Right atrium auricular region (tissue), 2 donors: ENCODE measurements at regions not wholly inside any gene's neighbourhood (a gene's known extent, or its start where the extent isn't known, plus 50 kb on each side); places are given as distances from the start of the nearest gene placed in this dataset.

Experiments
- DNase-seq: peaks from one replicate; pipeline ENCODE4 v3.0.0-alpha.2; 2019; ENCODE audit warnings: low spot score
- H3K27ac ChIP-seq, 2 donors: fragments of 200-600 bp; sonication (generic); 1 replicate in 1 of 2; 2 replicates in 1 of 2; pipeline ENCODE4 v1.5.1; 2016 to 2019
- H3K27me3 ChIP-seq, 2 donors: fragments of 200-600 bp; sonication (generic); one replicate each; pipeline versions ENCODE4 v1.5.1 to v1.6.0; 2017 to 2019
- H3K36me3 ChIP-seq: fragments of 200-600 bp; sonication (generic); one replicate; pipeline ENCODE4 v1.5.1; 2016
- H3K4me1 ChIP-seq, 2 donors: fragments of 200-600 bp; sonication (generic); one replicate each; pipeline versions ENCODE4 v1.5.1 to v1.6.0; 2017 to 2019
- H3K4me3 ChIP-seq, 2 donors: fragments of 200-600 bp; sonication (generic); 1 replicate in 1 of 2; 2 replicates in 1 of 2; pipeline ENCODE4 v1.5.1; 2017 to 2019; ENCODE audit warnings: mild to moderate bottlenecking in 1 of 2, moderate library complexity in 1 of 2
- H3K9me3 ChIP-seq, 2 donors: fragments of 200-600 bp; sonication (generic); one replicate each; pipeline ENCODE4 v1.5.1; 2019
- CTCF ChIP-seq, 2 donors: fragments of 200-600 bp; sonication (generic); IDR thresholded peaks; one replicate each; pipeline ENCODE4 v1.5.1; 2019; ENCODE audit warnings: antibody characterized with exemption in 2 of 2

- Histone ChIP-seq H3K4me3 (no peak overlapping the region), H3K27me3 (no peaks in the 10 kb centered on the region), H3K4me1 (no peaks in the 10 kb centered on the region), H3K9me3 (no peaks in the 10 kb centered on the region), H3K27ac (no peak overlapping the region), H3K36me3 (no peaks in the 10 kb centered on the region)
- DNase-seq = no peak
- TF ChIP-seq CTCF (IDR thresholded peaks at IDR 0.05) = no peak
Observed at GRCh38 chr1:187763465-187763864, 934.7 kb downstream of the PLA2G4A start.

GRCh38 chr1:187763976-187764375 is 935.2 kb downstream of the PLA2G4A start:
- Histone ChIP-seq H3K4me1 (no peaks in the 10 kb centered on the region), H3K27ac (no peak overlapping the region), H3K27me3 (no peaks in the 10 kb centered on the region), H3K36me3 (no peaks in the 10 kb centered on the region), H3K4me3 (no peak overlapping the region), H3K9me3 (no peaks in the 10 kb centered on the region)
- DNase-seq = no peak
- TF ChIP-seq CTCF (IDR thresholded peaks at IDR 0.05) = no peak

- no peaks in the 10 kb centered on the region for H3K9me3 ChIP-seq
- no peaks in the 10 kb centered on the region for H3K4me1 ChIP-seq
- H3K4me3 ChIP-seq = no peak overlapping the region
- TF ChIP-seq CTCF (IDR thresholded peaks at IDR 0.05) = no peak
- H3K36me3 ChIP-seq = no peaks in the 10 kb centered on the region
- DNase-seq = no peak
- no peaks in the 10 kb centered on the region for H3K27me3 ChIP-seq
- H3K27ac ChIP-seq = no peak overlapping the region
Observed at GRCh38 chr1:187771396-187771795, 942.6 kb downstream of the PLA2G4A start.

GRCh38 chr1:187773168-187773567 is 944.4 kb downstream of the PLA2G4A start:
- H3K27ac ChIP-seq = no peak overlapping the region
- no peaks in the 10 kb centered on the region for H3K4me1 ChIP-seq
- no peak for DNase-seq
- no peaks in the 10 kb centered on the region for H3K27me3 ChIP-seq
- H3K9me3 ChIP-seq = no peaks in the 10 kb centered on the region
- TF ChIP-seq CTCF (IDR thresholded peaks at IDR 0.05) = no peak
- H3K36me3 ChIP-seq = no peaks in the 10 kb centered on the region
- H3K4me3 ChIP-seq = no peak overlapping the region

- Histone ChIP-seq H3K9me3 (no peaks in the 10 kb centered on the region), H3K4me1 (no peaks in the 10 kb centered on the region), H3K27ac (no peak overlapping the region), H3K36me3 (no peaks in the 10 kb centered on the region), H3K27me3 (no peaks in the 10 kb centered on the region), H3K4me3 (no peak overlapping the region)
- TF ChIP-seq CTCF (IDR thresholded peaks at IDR 0.05) = no peak
- no peak for DNase-seq
Observed at GRCh38 chr1:187787736-187788135, 959.0 kb downstream of the PLA2G4A start.

- DNase-seq = no peak
- Histone ChIP-seq H3K4me1 (no peaks in the 10 kb centered on the region), H3K27me3 (no peaks in the 10 kb centered on the region), H3K4me3 (no peak overlapping the region), H3K36me3 (no peaks in the 10 kb centered on the region), H3K27ac (no peak overlapping the region), H3K9me3 (no peaks in the 10 kb centered on the region)
- TF ChIP-seq CTCF (IDR thresholded peaks at IDR 0.05) = no peak
Observed at GRCh38 chr1:187788718-187789117, 960.0 kb downstream of the PLA2G4A start.
